H9 (cell line): ENCODE measurements at regions not wholly inside any gene's neighbourhood (a gene's known extent, or its start where the extent isn't known, plus 50 kb on each side); places are given as distances from the start of the nearest gene placed in this dataset.
A peak's percentile ranks its signal among the peaks of the same experiment; 100 is the strongest.

Experiments used
- DNase-seq: peaks from one replicate; pipeline ENCODE4 v3.0.0-alpha.2; 2017
- H2AFZ ChIP-seq: one replicate; pipeline ENCODE4 v1.6.1; 2013; ENCODE audit warnings: mild to moderate bottlenecking, low read length, control low read depth, moderate library complexity
- H2AK5ac ChIP-seq: 2 replicates; pipeline ENCODE4 v1.6.1; 2013; ENCODE audit warnings: low read length, control low read depth, mixed read lengths; ENCODE audit not compliant: insufficient read length
- H2BK120ac ChIP-seq: one replicate; pipeline ENCODE4 v1.6.1; 2013; ENCODE audit warnings: low read depth, mild to moderate bottlenecking, low read length, control low read depth, inconsistent platforms; ENCODE audit not compliant: poor library complexity, severe bottlenecking
- H2BK12ac ChIP-seq: 2 replicates; pipeline ENCODE4 v1.6.1; 2013; ENCODE audit warnings: low read length, control low read depth, mixed read lengths, low read depth; ENCODE audit not compliant: insufficient read length
- H2BK15ac ChIP-seq: 2 replicates; pipeline ENCODE4 v1.6.1; 2013; ENCODE audit warnings: low read depth, low read length, control low read depth
- H2BK20ac ChIP-seq: one replicate; pipeline ENCODE4 v1.6.1; 2013; ENCODE audit warnings: low read depth, mild to moderate bottlenecking, low read length, control low read depth, inconsistent platforms; ENCODE audit not compliant: poor library complexity, severe bottlenecking
- H2BK5ac ChIP-seq: 2 replicates; pipeline ENCODE4 v1.6.1; 2013; ENCODE audit warnings: low read length, control low read depth, mixed read lengths; ENCODE audit not compliant: insufficient read length
- H3K14ac ChIP-seq: 2 replicates; pipeline ENCODE4 v1.6.1; 2013; ENCODE audit warnings: low read length, control low read depth; ENCODE audit not compliant: insufficient read depth
- H3K18ac ChIP-seq: 2 replicates; pipeline ENCODE4 v1.6.1; 2013; ENCODE audit warnings: low read depth, mild to moderate bottlenecking, mixed read lengths, low read length, control low read depth; ENCODE audit not compliant: insufficient read length
- H3K23ac ChIP-seq: 2 replicates; pipeline ENCODE4 v1.6.1; 2013; ENCODE audit warnings: low read length, control low read depth, mixed read lengths, low read depth; ENCODE audit not compliant: insufficient read length
- H3K23me2 ChIP-seq: 2 replicates; pipeline ENCODE4 v1.6.1; 2013; ENCODE audit warnings: low read depth, mild to moderate bottlenecking, mixed read lengths, low read length, control low read depth; ENCODE audit not compliant: insufficient read length, poor library complexity, severe bottlenecking
- H3K27ac ChIP-seq: 2 replicates; pipeline ENCODE4 v1.5.1; 2013; ENCODE audit warnings: low read length, control low read depth, mixed read lengths, low read depth; ENCODE audit not compliant: insufficient read length
- H3K27me3 ChIP-seq: 2 replicates; pipeline ENCODE4 v1.6.1; 2013; ENCODE audit warnings: low read length, control low read depth, inconsistent platforms; ENCODE audit not compliant: insufficient read depth
- H3K4ac ChIP-seq: 2 replicates; pipeline ENCODE4 v1.6.1; 2013; ENCODE audit warnings: low read depth, mild to moderate bottlenecking, control low read depth, inconsistent platforms, low read length, moderate library complexity
- H3K4me1 ChIP-seq: 2 replicates; pipeline ENCODE4 v1.6.1; 2013; ENCODE audit warnings: low read length, control low read depth, inconsistent platforms; ENCODE audit not compliant: insufficient read depth
- H3K4me2 ChIP-seq: 2 replicates; pipeline ENCODE4 v1.6.1; 2013; ENCODE audit warnings: low read length, control low read depth, mixed read lengths; ENCODE audit not compliant: insufficient read length, insufficient read depth
- H3K56ac ChIP-seq: 2 replicates; pipeline ENCODE4 v1.6.1; 2013; ENCODE audit warnings: low read depth, mild to moderate bottlenecking, mixed read lengths, low read length, control low read depth; ENCODE audit not compliant: insufficient read length
- H3K79me1 ChIP-seq: 2 replicates; pipeline ENCODE4 v1.6.1; 2013; ENCODE audit warnings: low read depth, mild to moderate bottlenecking, moderate library complexity, low read length, control low read depth, inconsistent platforms; ENCODE audit not compliant: insufficient read depth, poor library complexity, severe bottlenecking
- H3K79me2 ChIP-seq: 2 replicates; pipeline ENCODE4 v1.6.1; 2013; ENCODE audit warnings: low read length, control low read depth, inconsistent platforms; ENCODE audit not compliant: insufficient read depth
- H3K9ac ChIP-seq: 2 replicates; pipeline ENCODE4 v1.6.1; 2013; ENCODE audit warnings: low read length, control low read depth, mixed read lengths; ENCODE audit not compliant: insufficient read length; ENCODE audit errors: extremely low read depth
- H3K9me3 ChIP-seq: one replicate; pipeline ENCODE4 v1.6.1; 2013; ENCODE audit warnings: low read depth, low read length, inconsistent platforms; ENCODE audit not compliant: control insufficient read depth
- H3T11ph ChIP-seq: one replicate; pipeline ENCODE4 v1.6.1; 2013; ENCODE audit warnings: mild to moderate bottlenecking, low read length, control low read depth, inconsistent platforms
- H4K20me1 ChIP-seq: one replicate; pipeline ENCODE4 v1.6.1; 2013; ENCODE audit not compliant: control insufficient read depth, insufficient read length, insufficient read depth
- H4K5ac ChIP-seq: 2 replicates; pipeline ENCODE4 v1.6.1; 2013; ENCODE audit warnings: low read depth, mild to moderate bottlenecking, mixed read lengths, low read length, control low read depth; ENCODE audit not compliant: insufficient read length
- H4K8ac ChIP-seq: replicated peaks from 2 replicates; pipeline ENCODE4 v1.6.1; 2013; ENCODE audit warnings: low read length, control low read depth, mixed read lengths, low read depth; ENCODE audit not compliant: insufficient read length
- H4K91ac ChIP-seq: 2 replicates; pipeline ENCODE4 v1.6.1; 2013; ENCODE audit warnings: low read depth, mild to moderate bottlenecking, moderate library complexity, mixed read lengths, low read length, control low read depth; ENCODE audit not compliant: insufficient read length
- H3K27ac Mint-ChIP-seq, 3 experiments: 2 replicates in 2 of 3; 3 replicates in 1 of 3; pipeline ENCODE4 v1.8.0; 2020 to 2021; ENCODE audit warnings: mixed read lengths in 3 of 3, mild to moderate bottlenecking in 1 of 3, moderate library complexity in 1 of 3
- H3K27me3 Mint-ChIP-seq: 2 replicates; pipeline ENCODE4 v1.8.0; 2021; ENCODE audit warnings: low read depth, mild to moderate bottlenecking, moderate library complexity, mixed read lengths
- H3K36me3 Mint-ChIP-seq, 3 experiments: 2 replicates in 2 of 3; 3 replicates in 1 of 3; pipeline ENCODE4 v1.8.0; 2020 to 2021; ENCODE audit warnings: low read depth in 3 of 3, mixed read lengths in 3 of 3; ENCODE audit not compliant: insufficient read depth in 1 of 3
- H3K4me1 Mint-ChIP-seq, 2 experiments: 2 replicates each; pipeline ENCODE4 v1.8.0; 2020; ENCODE audit warnings: mixed read lengths in 2 of 2
- H3K4me3 Mint-ChIP-seq, 2 experiments: 2 replicates in 1 of 2; 3 replicates in 1 of 2; pipeline ENCODE4 v1.8.0; 2020 to 2021; ENCODE audit warnings: mild to moderate bottlenecking in 2 of 2, mixed read lengths in 2 of 2, moderate library complexity in 1 of 2
- H3K9me3 Mint-ChIP-seq, 2 experiments: 2 replicates in 1 of 2; 3 replicates in 1 of 2; pipeline ENCODE4 v1.8.0; 2020; ENCODE audit warnings: mild to moderate bottlenecking in 2 of 2, mixed read lengths in 2 of 2, moderate library complexity in 1 of 2
- CTCF ChIP-seq: fragments of 200-600 bp; sonication (generic); conservative IDR thresholded peaks from 3 replicates; pipeline ENCODE4 v1.8.0; 2021; ENCODE audit warnings: antibody characterized with exemption, mild to moderate bottlenecking
- WGBS: extraction: QIAGEN DNeasy Blood & Tissue Kit; methylation state at CpG from one replicate; pipeline ENCODE4 v1.1.7; 2013; ENCODE audit warnings: missing lambda C conversion rate, low lambda C conversion rate, mixed read lengths; ENCODE audit not compliant: insufficient read length; ENCODE audit errors: extremely low coverage; 5-methylcytosine and 5-hydroxymethylcytosine counted together

GRCh38 chr13:106143392-106143791, 392.1 kb downstream of the EFNB2 start:
- no peak overlapping the region for H3K27ac ChIP-seq
- peaks cover 6% of the 10 kb centered on the region; the same call in 1 of the 2 replicates for H3K4me1 ChIP-seq
- H3K36me3 Mint-ChIP-seq: peaks cover 5 to 7% (median 6%) of the 10 kb centered on the region in 3 experiments; a peak in 4 of 7 replicates
- no peak overlapping the region for H2BK12ac ChIP-seq
- no peak overlapping the region for H2BK15ac ChIP-seq
- no CpG with 5 or more reads among the region's 2 CpGs for WGBS
- H3K9me3 Mint-ChIP-seq: no peaks in the 10 kb centered on the region
- H3K27me3 ChIP-seq: no peaks in the 10 kb centered on the region
- H3K14ac ChIP-seq: no peak overlapping the region
- H2BK20ac ChIP-seq: no peak overlapping the region
- no peak overlapping the region for H2BK120ac ChIP-seq
- H3K18ac ChIP-seq: no peak overlapping the region
- H4K20me1 ChIP-seq: no peaks in the 10 kb centered on the region
- no peak overlapping the region for H3K4me3 Mint-ChIP-seq
- DNase-seq: no peak
- no peak overlapping the region for H4K91ac ChIP-seq
- no peak overlapping the region for H2BK5ac ChIP-seq
- peaks cover 43 to 44% of the 10 kb centered on the region in 2 experiments for H3K4me1 Mint-ChIP-seq
- no peak overlapping the region for H4K8ac ChIP-seq
- H4K5ac ChIP-seq: no peak overlapping the region
- H3K23ac ChIP-seq: no peak overlapping the region
- no peaks in the 10 kb centered on the region; the same call in 1 of the 2 replicates for H3K27me3 Mint-ChIP-seq
- no peak for TF ChIP-seq CTCF
- no peak overlapping the region for H3K9ac ChIP-seq
- H3K4ac ChIP-seq: no peak overlapping the region
- H2AK5ac ChIP-seq: no peak overlapping the region
- no peaks in the 10 kb centered on the region for H3K23me2 ChIP-seq
- peak overlapping the region in 1 of 3 experiments; percentile 61; a peak in 2 of 7 replicates for H3K27ac Mint-ChIP-seq
- H3K4me2 ChIP-seq: no peak overlapping the region
- H3K9me3 ChIP-seq: no peaks in the 10 kb centered on the region
- H3K56ac ChIP-seq: no peak overlapping the region
- H3T11ph ChIP-seq: no peak overlapping the region
- no peaks in the 10 kb centered on the region for H3K79me1 ChIP-seq
- no peak overlapping the region for H2AFZ ChIP-seq
- no peaks in the 10 kb centered on the region for H3K79me2 ChIP-seq
